ENCODE measurements at regions not wholly inside any gene's neighbourhood (a gene's known extent, or its start where the extent isn't known, plus 50 kb on each side); places are given as distances from the start of the nearest gene placed in this dataset.

- Histone ChIP-seq H4K5ac (ENCODE audit: insufficient read length, low read depth, low read length) (no peak overlapping the region), H3K79me1 (ENCODE audit: insufficient read depth, low read depth, low read length, poor library complexity, severe bottlenecking) (no peaks in the 10 kb centered on the region), H4K20me1 (ENCODE audit: control insufficient read depth, insufficient read depth, insufficient read length) (no peaks in the 10 kb centered on the region), H3K23ac (ENCODE audit: insufficient read length, low read depth, low read length) (no peak overlapping the region), H2AK5ac (ENCODE audit: insufficient read length, low read length) (no peak overlapping the region), H3K27ac (ENCODE audit: insufficient read length, low read depth, low read length) (no peak overlapping the region), H4K8ac (replicated peaks; ENCODE audit: insufficient read length, low read depth, low read length) (no peak overlapping the region), H3K27me3 (ENCODE audit: insufficient read depth, low read length) (no peaks in the 10 kb centered on the region), H3K23me2 (ENCODE audit: insufficient read length, low read depth, low read length, poor library complexity, severe bottlenecking) (no peaks in the 10 kb centered on the region), H3K14ac (ENCODE audit: insufficient read depth, low read length) (no peak overlapping the region), H2BK5ac (ENCODE audit: insufficient read length, low read length) (no peak overlapping the region), H2BK15ac (ENCODE audit: low read depth, low read length) (no peak overlapping the region), H3K9me3 (ENCODE audit: control insufficient read depth, low read depth, low read length) (peaks cover 5% of the 10 kb centered on the region), H2BK12ac (ENCODE audit: insufficient read length, low read depth, low read length) (no peak overlapping the region), H4K91ac (ENCODE audit: insufficient read length, low read depth, low read length) (no peak overlapping the region), H3K4ac (ENCODE audit: low read depth, low read length) (no peak overlapping the region), H2AFZ (ENCODE audit: low read length) (no peak overlapping the region), H3K18ac (ENCODE audit: insufficient read length, low read depth, low read length) (no peak overlapping the region), H3K4me2 (ENCODE audit: insufficient read depth, insufficient read length, low read length) (no peak overlapping the region), H3K4me1 (ENCODE audit: insufficient read depth, low read length) (no peaks in the 10 kb centered on the region), H2BK20ac (ENCODE audit: low read depth, low read length, poor library complexity, severe bottlenecking) (no peak overlapping the region), H3K9ac (ENCODE audit: extremely low read depth, insufficient read length, low read length) (no peak overlapping the region), H2BK120ac (ENCODE audit: low read depth, low read length, poor library complexity, severe bottlenecking) (no peak overlapping the region), H3K56ac (ENCODE audit: insufficient read length, low read depth, low read length) (no peak overlapping the region), H3T11ph (ENCODE audit: low read length) (no peak overlapping the region), H3K79me2 (ENCODE audit: insufficient read depth, low read length) (no peaks in the 10 kb centered on the region)
- DNase-seq: no peak
- Mint-ChIP-seq H3K4me1 (peaks cover 4 to 8% of the 10 kb centered on the region in 2 experiments), H3K27ac (no peak overlapping the region), H3K9me3 (peaks cover 12 to 23% of the 10 kb centered on the region in 2 experiments), H3K4me3 (no peak overlapping the region), H3K36me3 (ENCODE audit: insufficient read depth in 1 of 3, low read depth in 3 of 3) (peaks cover 0 to 19% (median 5%) of the 10 kb centered on the region in 3 experiments; a peak in 5 of 7 replicates), H3K27me3 (ENCODE audit: low read depth) (peaks cover 10% of the 10 kb centered on the region)
- TF ChIP-seq CTCF (conservative IDR thresholded peaks at IDR 0.05): no peak
- WGBS (ENCODE audit: extremely low coverage, insufficient read length, low lambda C conversion rate): no CpG with 5 or more reads among the region's 7 CpGs
Measured at GRCh38 chr2:790634-791245, 113.5 kb upstream of the TMEM18 start.

Data from H9 (cell line).